ENCODE measurements at regions not wholly inside any gene's neighbourhood (a gene's known extent, or its start where the extent isn't known, plus 50 kb on each side); places are given as distances from the start of the nearest gene placed in this dataset.

DNA sequence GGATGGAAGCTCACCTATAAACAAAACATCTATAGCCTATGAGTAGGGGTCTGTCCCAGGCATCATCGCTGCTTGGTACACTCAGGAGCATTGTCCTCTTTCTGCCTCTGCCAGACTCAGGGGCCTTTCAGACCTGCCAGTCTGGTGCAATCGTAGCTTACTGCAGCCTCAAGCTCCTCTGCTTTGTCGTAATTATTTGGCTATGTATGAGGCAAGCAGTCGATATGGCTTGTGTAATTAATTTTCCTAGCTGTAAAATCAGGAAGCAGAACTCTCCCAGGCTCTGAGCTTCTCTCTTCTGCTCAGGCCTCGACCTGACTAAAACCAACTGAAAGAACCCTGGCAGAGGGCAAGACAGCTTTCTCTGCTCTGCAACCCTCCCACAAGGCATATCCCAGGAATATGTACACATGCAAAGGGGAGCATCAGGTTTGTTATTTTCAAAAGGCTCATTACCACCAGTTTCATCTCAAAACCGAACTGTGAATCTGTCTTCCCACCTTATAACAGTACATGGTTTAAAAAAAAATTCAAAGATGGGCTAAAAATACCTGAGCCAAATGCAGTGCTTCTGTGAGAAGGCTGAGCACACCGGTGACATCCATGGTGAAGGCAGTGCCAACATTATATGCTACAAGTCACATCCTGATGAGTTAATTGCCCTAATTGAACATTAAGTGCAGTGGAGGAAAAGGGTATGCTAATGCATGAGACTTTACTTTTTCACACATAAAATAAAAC lies 309.2 kb upstream of the EMCN start:
- in situ Hi-C loops (cut with HindIII; ENCODE audit: low pct_unique_long_range_greater_than_20kb, low sequenced_read_pairs) = no loop called here
- no peak for TF ChIP-seq JUND (IDR thresholded peaks at IDR 0.05; ENCODE audit: low read depth)
- no peak for DNase-seq (ENCODE audit: low read depth in 1 of 2, low spot score in 1 of 2)

DNA sequence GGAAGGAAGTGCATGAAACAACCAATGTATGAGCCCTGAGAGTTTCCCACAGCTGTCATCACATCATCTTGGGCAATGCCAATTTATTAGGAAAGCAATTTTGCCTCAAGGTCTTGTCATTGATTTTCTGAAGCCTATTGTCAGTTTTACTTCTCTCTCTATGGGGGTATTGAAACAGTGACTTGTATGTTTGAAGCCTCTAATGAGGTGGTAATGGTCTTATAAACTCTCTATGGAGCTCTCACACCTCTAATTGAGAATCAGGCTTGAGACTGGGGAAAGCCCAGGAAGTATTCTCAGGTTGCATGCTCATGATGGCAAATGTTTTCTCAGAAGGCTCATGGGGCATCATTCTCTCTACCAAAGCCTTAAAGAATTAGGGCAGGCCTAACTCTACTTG lies 308.2 kb upstream of the EMCN start:
- in situ Hi-C loops (cut with HindIII; ENCODE audit: low pct_unique_long_range_greater_than_20kb, low sequenced_read_pairs) = no loop called here
- no peak for DNase-seq (ENCODE audit: low read depth in 1 of 2, low spot score in 1 of 2)
- TF ChIP-seq JUND (IDR thresholded peaks at IDR 0.05; ENCODE audit: low read depth) = no peak

DNA sequence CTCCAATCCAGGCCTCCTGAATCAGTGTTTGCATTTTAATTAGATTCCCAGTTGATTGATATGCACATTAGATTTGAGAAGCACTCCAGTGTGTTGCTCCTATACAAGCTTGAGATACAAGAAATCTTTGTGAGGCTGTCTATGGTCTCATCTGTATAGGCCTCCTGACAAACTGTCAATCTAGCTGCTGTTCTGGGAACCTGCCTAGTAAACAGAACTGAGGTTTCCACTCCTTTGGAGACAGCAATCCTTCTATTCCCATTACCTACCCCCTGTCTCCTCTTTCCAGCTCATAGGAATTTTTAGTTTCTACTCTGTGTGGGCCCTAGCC lies 306.1 kb upstream of the EMCN start:
- no peak for DNase-seq (ENCODE audit: low read depth in 1 of 2, low spot score in 1 of 2)
- TF ChIP-seq JUND (IDR thresholded peaks at IDR 0.05; ENCODE audit: low read depth) = no peak
- in situ Hi-C loops (cut with HindIII; ENCODE audit: low pct_unique_long_range_greater_than_20kb, low sequenced_read_pairs) = no loop called here

DNA sequence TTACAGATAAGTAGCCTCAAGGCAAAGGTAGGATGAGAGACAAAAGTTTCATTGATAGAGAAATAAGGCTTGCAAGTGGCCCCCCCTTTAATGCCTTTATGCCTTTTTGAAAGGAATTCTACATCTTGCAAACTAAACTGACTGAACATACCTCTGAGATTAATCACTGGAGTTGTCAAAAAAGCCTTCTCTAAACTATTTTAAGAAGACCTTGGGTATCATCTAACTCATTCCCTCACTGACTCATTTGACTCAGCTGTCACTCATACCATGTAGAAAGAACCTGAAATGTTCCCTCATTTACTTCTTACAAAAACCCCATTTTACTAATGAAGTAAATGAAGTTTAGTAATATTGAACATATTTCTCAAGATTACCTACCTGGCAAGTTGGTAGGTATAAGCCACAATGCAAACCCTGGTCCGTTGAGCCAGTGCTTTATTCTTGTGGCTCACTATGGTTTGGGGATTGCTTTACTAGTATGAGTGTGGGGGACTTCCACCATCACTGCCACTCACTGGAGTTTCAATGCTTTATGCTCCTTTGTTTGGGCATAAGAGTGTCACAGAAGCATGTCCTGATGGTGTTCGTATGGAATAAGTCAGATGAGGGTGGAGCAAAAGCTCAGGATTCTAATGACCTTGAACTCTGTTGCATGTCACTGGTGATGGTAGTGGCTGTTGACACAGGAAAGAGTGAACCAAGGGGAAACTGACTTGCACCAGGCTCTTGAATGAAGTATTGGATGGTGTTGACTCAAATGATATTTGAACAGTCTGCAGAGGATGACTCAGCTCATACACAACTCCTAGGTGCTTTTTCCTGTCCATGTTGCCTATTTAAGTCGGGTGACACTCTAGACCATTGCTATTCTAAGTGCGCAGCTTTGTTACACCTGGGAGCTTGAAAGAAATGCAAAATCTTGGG lies 305.5 kb upstream of the EMCN start:
- in situ Hi-C loops (cut with HindIII; ENCODE audit: low pct_unique_long_range_greater_than_20kb, low sequenced_read_pairs) = no loop called here
- no peak for TF ChIP-seq JUND (IDR thresholded peaks at IDR 0.05; ENCODE audit: low read depth)
- no peak for DNase-seq (ENCODE audit: low read depth in 1 of 2, low spot score in 1 of 2)

DNA sequence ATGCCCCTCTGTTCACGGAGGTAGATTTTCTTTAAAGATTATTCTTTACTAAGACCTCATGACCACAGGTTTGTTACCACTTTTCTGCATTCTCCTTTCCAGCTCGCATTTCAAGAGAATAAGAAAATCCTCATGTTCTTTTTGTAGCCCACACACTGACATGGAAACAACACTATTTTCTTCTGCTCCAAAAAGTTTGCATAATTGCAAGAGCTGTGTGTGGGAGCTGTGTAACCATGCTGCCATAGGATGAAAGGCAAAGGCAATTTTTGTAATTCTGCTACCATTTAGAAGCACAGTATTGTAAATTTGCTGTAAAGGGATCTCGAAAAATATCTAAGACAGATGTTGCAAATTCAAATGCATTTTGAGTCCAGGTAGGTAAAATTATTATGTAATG lies 302.4 kb upstream of the EMCN start:
- in situ Hi-C loops (cut with HindIII; ENCODE audit: low pct_unique_long_range_greater_than_20kb, low sequenced_read_pairs) = no loop called here
- no peak for DNase-seq (ENCODE audit: low read depth in 1 of 2, low spot score in 1 of 2)
- TF ChIP-seq JUND (IDR thresholded peaks at IDR 0.05; ENCODE audit: low read depth) = no peak

DNA sequence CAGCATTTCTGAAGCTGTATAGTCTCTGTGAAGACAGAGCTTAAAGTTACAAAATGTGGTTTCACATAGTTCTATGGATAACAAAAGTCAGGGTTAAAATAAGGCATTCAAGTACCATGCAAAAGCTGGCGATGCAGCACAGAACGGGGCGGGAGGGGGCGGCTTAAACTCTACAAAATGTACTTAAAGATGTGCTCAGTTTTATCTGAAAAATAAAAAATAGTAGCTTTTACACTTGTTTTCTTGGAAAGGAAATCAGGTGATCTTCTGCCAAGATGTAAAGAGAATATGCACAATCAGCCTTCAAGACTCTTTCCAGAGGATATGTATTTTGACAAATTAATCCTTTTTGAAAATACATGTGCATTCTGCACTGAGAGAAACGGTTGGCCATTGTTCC lies 301.7 kb upstream of the EMCN start:
- TF ChIP-seq JUND (IDR thresholded peaks at IDR 0.05; ENCODE audit: low read depth) = no peak
- DNase-seq (ENCODE audit: low read depth in 1 of 2, low spot score in 1 of 2) = no peak
- in situ Hi-C loops (cut with HindIII; ENCODE audit: low pct_unique_long_range_greater_than_20kb, low sequenced_read_pairs) = no loop called here

DNA sequence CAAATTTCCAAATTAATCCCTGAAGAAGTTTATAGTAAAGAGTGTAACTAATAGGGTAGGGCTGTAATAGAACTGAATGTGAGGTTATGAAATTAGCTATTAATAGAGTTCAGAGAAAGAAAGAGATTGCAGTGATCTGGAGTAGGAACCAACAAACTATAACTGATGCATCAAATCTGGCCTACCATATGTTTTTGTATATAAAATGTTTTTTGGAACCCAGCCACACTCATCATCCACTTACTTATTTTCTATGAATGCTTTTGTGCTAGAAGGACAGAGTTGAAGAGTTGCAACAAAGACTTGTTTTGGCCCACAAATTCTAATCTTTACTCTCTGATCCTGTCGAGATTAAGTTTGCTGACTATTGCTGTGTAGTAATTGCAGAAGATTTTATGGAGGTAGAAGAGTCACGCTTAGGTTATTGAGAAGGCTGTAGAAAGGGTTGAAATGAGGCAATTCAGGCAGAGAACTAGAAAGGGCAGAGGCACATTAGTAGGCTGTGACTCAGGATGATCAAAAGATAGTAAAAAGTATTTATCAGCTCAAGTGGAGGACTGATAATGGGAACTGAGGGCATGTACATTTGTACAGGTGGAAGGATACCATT lies 298.7 kb upstream of the EMCN start:
- in situ Hi-C loops (cut with HindIII; ENCODE audit: low pct_unique_long_range_greater_than_20kb, low sequenced_read_pairs) = no loop called here
- DNase-seq (ENCODE audit: low read depth in 1 of 2, low spot score in 1 of 2) = no peak
- no peak for TF ChIP-seq JUND (IDR thresholded peaks at IDR 0.05; ENCODE audit: low read depth)

DNA sequence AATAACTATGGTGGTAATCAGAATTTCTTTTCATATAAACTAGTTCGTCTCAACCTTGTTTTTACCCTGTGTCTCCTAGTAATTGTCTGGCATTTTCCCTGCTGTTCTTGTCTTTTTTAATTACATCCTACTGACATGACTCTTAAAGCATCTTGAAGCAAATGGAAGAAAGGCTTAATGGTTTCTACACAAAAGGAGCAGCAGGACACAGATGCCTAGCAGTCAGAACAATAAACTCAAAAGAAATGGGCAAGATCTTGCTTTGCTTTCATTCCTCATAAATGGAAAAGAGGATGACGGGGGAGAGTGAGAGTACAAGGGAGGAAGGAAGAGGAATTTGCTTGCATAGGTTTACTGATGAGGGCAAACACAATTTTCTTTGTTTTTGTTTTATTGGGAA lies 293.2 kb upstream of the EMCN start:
- no peak for DNase-seq (ENCODE audit: low read depth in 1 of 2, low spot score in 1 of 2)
- TF ChIP-seq JUND (IDR thresholded peaks at IDR 0.05; ENCODE audit: low read depth) = no peak
- in situ Hi-C loops (cut with HindIII; ENCODE audit: low pct_unique_long_range_greater_than_20kb, low sequenced_read_pairs) = no loop called here

DNA sequence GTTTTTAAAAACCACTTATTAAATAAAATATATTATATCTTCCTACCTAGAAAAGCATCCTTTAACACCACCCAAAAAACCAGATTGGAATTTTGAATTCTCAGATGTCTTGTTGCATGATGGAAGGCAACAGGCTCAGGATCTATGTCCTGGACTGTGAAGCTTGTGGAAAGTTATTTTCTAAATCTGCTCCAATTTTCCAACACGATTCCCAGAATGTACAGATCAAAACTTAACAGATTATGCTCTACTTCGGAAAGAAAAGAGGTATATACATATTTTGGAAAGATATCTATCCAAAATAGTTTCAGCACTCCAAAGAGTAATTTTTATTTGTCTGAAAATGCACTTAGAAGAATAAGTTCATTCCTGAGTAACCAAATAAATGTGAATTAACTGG lies 291.7 kb upstream of the EMCN start:
- no peak for DNase-seq (ENCODE audit: low read depth in 1 of 2, low spot score in 1 of 2)
- TF ChIP-seq JUND (IDR thresholded peaks at IDR 0.05; ENCODE audit: low read depth) = no peak
- in situ Hi-C loops (cut with HindIII; ENCODE audit: low pct_unique_long_range_greater_than_20kb, low sequenced_read_pairs) = no loop called here

DNA sequence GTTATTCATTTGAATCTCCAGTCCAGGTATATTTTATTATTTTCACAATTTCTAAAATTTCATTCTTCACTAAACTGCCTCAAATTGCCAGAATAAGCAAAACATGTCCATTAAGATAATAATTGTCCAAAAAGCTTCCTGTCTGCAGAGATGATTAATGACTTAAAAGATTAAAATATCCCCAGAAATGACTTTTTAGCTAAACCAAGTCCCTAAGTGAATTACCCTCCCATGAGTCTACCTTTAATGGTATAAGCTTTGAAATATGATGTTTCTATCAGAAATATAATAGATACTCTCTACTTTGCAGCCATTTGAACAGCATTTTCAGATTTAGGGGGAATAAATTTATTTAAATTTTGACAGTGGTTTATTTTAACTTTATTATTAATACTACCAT lies 289.2 kb upstream of the EMCN start:
- in situ Hi-C loops (cut with HindIII; ENCODE audit: low pct_unique_long_range_greater_than_20kb, low sequenced_read_pairs) = no loop called here
- no peak for TF ChIP-seq JUND (IDR thresholded peaks at IDR 0.05; ENCODE audit: low read depth)
- DNase-seq (ENCODE audit: low read depth in 1 of 2, low spot score in 1 of 2) = no peak

DNA sequence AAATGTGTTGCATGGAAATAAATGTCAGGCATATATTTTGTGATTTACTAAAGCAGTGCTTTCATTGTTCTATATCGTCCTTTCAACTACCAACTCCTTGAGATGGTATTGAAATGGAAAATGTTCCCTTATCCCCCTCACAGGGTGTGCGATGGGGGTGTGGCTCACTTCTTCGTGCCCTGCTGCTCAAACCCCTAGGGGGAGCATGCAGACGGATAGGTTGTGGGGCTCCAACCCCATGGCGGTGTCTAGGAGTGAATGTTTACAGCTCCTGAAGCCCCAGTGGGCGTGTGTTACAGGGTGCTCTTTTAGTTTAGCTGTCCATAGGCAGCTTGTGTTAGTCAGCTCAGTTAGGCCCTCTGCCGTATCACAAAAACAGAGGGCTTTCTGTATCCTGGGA lies 287.7 kb upstream of the EMCN start:
- no peak for DNase-seq (ENCODE audit: low read depth in 1 of 2, low spot score in 1 of 2)
- TF ChIP-seq JUND (IDR thresholded peaks at IDR 0.05; ENCODE audit: low read depth) = no peak
- in situ Hi-C loops (cut with HindIII; ENCODE audit: low pct_unique_long_range_greater_than_20kb, low sequenced_read_pairs) = no loop called here

DNA sequence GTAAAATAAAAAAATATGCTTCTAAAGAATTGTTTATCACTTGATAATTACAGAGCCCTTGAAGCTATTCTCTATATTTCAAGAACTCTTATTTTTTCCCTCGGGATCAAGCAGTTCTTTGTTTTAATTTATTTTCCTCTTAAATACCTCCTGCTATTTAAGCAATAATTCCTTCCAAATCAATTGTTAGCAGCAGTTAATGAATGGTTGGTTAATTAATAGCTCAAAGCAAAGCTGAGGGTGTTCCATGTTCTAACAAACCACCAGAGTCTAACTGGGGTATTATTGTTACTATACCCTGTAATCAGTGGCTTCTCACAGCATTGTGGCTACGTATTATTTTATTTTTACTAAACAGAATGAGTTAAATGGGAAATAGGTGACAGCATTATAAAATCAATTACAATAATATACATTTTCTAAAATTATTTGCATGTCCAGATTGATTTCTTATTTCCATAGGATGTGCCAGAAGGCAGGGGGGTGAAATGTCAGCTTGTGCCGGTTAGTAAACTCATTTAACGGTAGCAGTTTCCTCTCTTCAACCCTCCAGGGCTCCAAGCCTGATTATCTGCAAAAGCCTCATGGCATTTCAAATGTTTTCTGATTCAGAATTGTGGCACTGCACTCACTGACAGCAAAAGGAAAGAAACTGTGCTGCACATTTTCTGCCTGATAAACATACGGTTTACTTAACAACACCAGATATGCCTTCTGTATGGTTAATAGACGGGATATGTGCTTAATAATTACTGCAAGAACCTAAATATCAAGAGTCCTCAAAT lies 286.9 kb upstream of the EMCN start:
- in situ Hi-C loops (cut with HindIII; ENCODE audit: low pct_unique_long_range_greater_than_20kb, low sequenced_read_pairs) = no loop called here
- DNase-seq (ENCODE audit: low read depth in 1 of 2, low spot score in 1 of 2) = no peak
- no peak for TF ChIP-seq JUND (IDR thresholded peaks at IDR 0.05; ENCODE audit: low read depth)
